Activated naive CD8-positive, alpha-beta T cell treated with anti-CD3 and anti-CD28 coated beads, Interleukin-2, amount 10 ng/mL, durations not matched to agents 7 days and 5 days (primary cell): ENCODE measurements at regions not wholly inside any gene's neighbourhood (a gene's known extent, or its start where the extent isn't known, plus 50 kb on each side); places are given as distances from the start of the nearest gene placed in this dataset.

ENCODE experiments used
- ATAC-seq: fragments of 150-1000 bp; cut with Tn5 transposase; one replicate; pipeline ENCODE4 v1.10.0; 2021; ENCODE audit warnings: low read depth, moderate library complexity
- POLR2A ChIA-PET: fragments of 350-600 bp; sonication (Branson Sonifier 250); formaldehyde crosslinking; loops from one replicate; lab custom pipeline; 2021; ENCODE audit warnings: antibody characterized with exemption; lab: Charles Lee
- DNase-seq: peaks from one replicate; pipeline ENCODE4 v3.0.0; 2021
- H3K27ac Mint-ChIP-seq: one replicate; pipeline ENCODE4 v1.8.0; 2022; ENCODE audit warnings: mild to moderate bottlenecking, mixed read lengths
- H3K27me3 Mint-ChIP-seq: one replicate; pipeline ENCODE4 v1.8.0; 2022; ENCODE audit warnings: mild to moderate bottlenecking, moderate library complexity, mixed read lengths
- H3K36me3 Mint-ChIP-seq: one replicate; pipeline ENCODE4 v1.8.0; 2021; ENCODE audit warnings: mild to moderate bottlenecking, mixed read lengths
- H3K4me1 Mint-ChIP-seq: one replicate; pipeline ENCODE4 v1.8.0; 2021; ENCODE audit warnings: mixed read lengths
- H3K4me3 Mint-ChIP-seq: one replicate; pipeline ENCODE4 v1.8.0; 2022; ENCODE audit warnings: mild to moderate bottlenecking, moderate library complexity, mixed read lengths
- H3K9me3 Mint-ChIP-seq: one replicate; pipeline ENCODE4 v1.8.0; 2021; ENCODE audit warnings: mixed read lengths

GRCh38 chrX:42140320-42140719 lies 217.0 kb upstream of the CASK start:
- ATAC-seq = no peak
- Mint-ChIP-seq H3K27me3 (no peaks in the 10 kb centered on the region), H3K9me3 (peaks cover 3% of the 10 kb centered on the region), H3K36me3 (peaks cover 8% of the 10 kb centered on the region), H3K27ac (no peak overlapping the region), H3K4me1 (peaks cover 4% of the 10 kb centered on the region), H3K4me3 (no peak overlapping the region)
- POLR2A ChIA-PET = no interaction called here
- DNase-seq = no peak

GRCh38 chrX:42135583-42136228 lies 212.4 kb upstream of the CASK start:
- Mint-ChIP-seq H3K36me3 (peaks cover 25% of the 10 kb centered on the region), H3K4me3 (no peak overlapping the region), H3K27me3 (no peaks in the 10 kb centered on the region), H3K9me3 (peaks cover 12% of the 10 kb centered on the region), H3K27ac (no peak overlapping the region), H3K4me1 (peaks cover 10% of the 10 kb centered on the region)
- ATAC-seq = no peak
- POLR2A ChIA-PET = no interaction called here
- no peak for DNase-seq

GRCh38 chrX:42131856-42132255 lies 208.5 kb upstream of the CASK start:
- ATAC-seq (no peak), DNase-seq (no peak)
- Mint-ChIP-seq H3K4me3 (no peak overlapping the region), H3K27ac (no peak overlapping the region), H3K36me3 (peaks cover 31% of the 10 kb centered on the region), H3K9me3 (peaks cover 13% of the 10 kb centered on the region), H3K27me3 (no peaks in the 10 kb centered on the region), H3K4me1 (peaks cover 40% of the 10 kb centered on the region)
- POLR2A ChIA-PET = no interaction called here

- Mint-ChIP-seq H3K4me1 (peaks cover 50% of the 10 kb centered on the region), H3K27me3 (no peaks in the 10 kb centered on the region), H3K27ac (peak overlapping the region; percentile 87), H3K36me3 (peaks cover 38% of the 10 kb centered on the region), H3K4me3 (peak overlapping the region; percentile 39), H3K9me3 (peaks cover 13% of the 10 kb centered on the region)
- no peak for DNase-seq
- POLR2A ChIA-PET = interaction anchor here (0.6 kb wide), 1 partner anchor 167 kb away, joined by 4 read pairs; no protein-coding TSS in a partner anchor
- no peak for ATAC-seq
Observed at GRCh38 chrX:42129022-42129940, 205.9 kb upstream of the CASK start.

GRCh38 chrX:42128587-42128986 lies 205.2 kb upstream of the CASK start:
- H3K36me3 Mint-ChIP-seq = peaks cover 39% of the 10 kb centered on the region
- H3K27me3 Mint-ChIP-seq = no peaks in the 10 kb centered on the region
- H3K27ac Mint-ChIP-seq = peak overlapping the region; percentile 87
- ATAC-seq = peak; percentile 61
- H3K4me1 Mint-ChIP-seq = peaks cover 54% of the 10 kb centered on the region
- H3K9me3 Mint-ChIP-seq = peaks cover 11% of the 10 kb centered on the region
- DNase-seq = peak; percentile 19
- H3K4me3 Mint-ChIP-seq = peak overlapping the region; percentile 72
- POLR2A ChIA-PET = no interaction called here

- ATAC-seq (peak; percentile 75), DNase-seq (no peak)
- H3K4me1 Mint-ChIP-seq = peaks cover 52% of the 10 kb centered on the region
- POLR2A ChIA-PET = no interaction called here
- peaks cover 9% of the 10 kb centered on the region for H3K9me3 Mint-ChIP-seq
- H3K27ac Mint-ChIP-seq = peak overlapping the region; percentile 87
- H3K36me3 Mint-ChIP-seq = peaks cover 36% of the 10 kb centered on the region
- no peaks in the 10 kb centered on the region for H3K27me3 Mint-ChIP-seq
- H3K4me3 Mint-ChIP-seq = peak overlapping the region; percentile 72
Observed at GRCh38 chrX:42128020-42128419, 204.7 kb upstream of the CASK start.

- Mint-ChIP-seq H3K36me3 (peaks cover 33% of the 10 kb centered on the region), H3K9me3 (peaks cover 6% of the 10 kb centered on the region), H3K27ac (peak overlapping the region; percentile 87), H3K27me3 (no peaks in the 10 kb centered on the region), H3K4me1 (peaks cover 50% of the 10 kb centered on the region), H3K4me3 (peak overlapping the region; percentile 72)
- DNase-seq = no peak
- POLR2A ChIA-PET = no interaction called here
- no peak for ATAC-seq
Observed at GRCh38 chrX:42127563-42127962, 204.2 kb upstream of the CASK start.

- ATAC-seq (no peak), DNase-seq (no peak)
- no peak overlapping the region for H3K27ac Mint-ChIP-seq
- no peak overlapping the region for H3K4me3 Mint-ChIP-seq
- POLR2A ChIA-PET = no interaction called here
- H3K4me1 Mint-ChIP-seq = peaks cover 28% of the 10 kb centered on the region
- H3K27me3 Mint-ChIP-seq = no peaks in the 10 kb centered on the region
- no peaks in the 10 kb centered on the region for H3K9me3 Mint-ChIP-seq
- peaks cover 15% of the 10 kb centered on the region for H3K36me3 Mint-ChIP-seq
Observed at GRCh38 chrX:42123369-42123768, 200.0 kb upstream of the CASK start.

- peaks cover 13% of the 10 kb centered on the region for H3K36me3 Mint-ChIP-seq
- no peak for ATAC-seq
- peaks cover 4% of the 10 kb centered on the region for H3K9me3 Mint-ChIP-seq
- POLR2A ChIA-PET = no interaction called here
- peaks cover 12% of the 10 kb centered on the region for H3K4me1 Mint-ChIP-seq
- no peak for DNase-seq
- H3K4me3 Mint-ChIP-seq = no peak overlapping the region
- no peaks in the 10 kb centered on the region for H3K27me3 Mint-ChIP-seq
- H3K27ac Mint-ChIP-seq = no peak overlapping the region
Observed at GRCh38 chrX:42119076-42119475, 195.7 kb upstream of the CASK start.

GRCh38 chrX:42117318-42117717 lies 194.0 kb upstream of the CASK start:
- Mint-ChIP-seq H3K4me3 (no peak overlapping the region), H3K4me1 (peaks cover 10% of the 10 kb centered on the region), H3K36me3 (peaks cover 18% of the 10 kb centered on the region), H3K9me3 (peaks cover 10% of the 10 kb centered on the region), H3K27ac (peak overlapping the region; percentile 12), H3K27me3 (no peaks in the 10 kb centered on the region)
- POLR2A ChIA-PET = no interaction called here
- DNase-seq (no peak), ATAC-seq (peak; percentile 60)

GRCh38 chrX:42109428-42109827 lies 186.1 kb upstream of the CASK start:
- peak overlapping the region; percentile 74 for H3K27ac Mint-ChIP-seq
- H3K9me3 Mint-ChIP-seq = peaks cover 11% of the 10 kb centered on the region
- DNase-seq (no peak), ATAC-seq (peak; percentile 56)
- H3K4me3 Mint-ChIP-seq = peak overlapping the region; percentile 56
- POLR2A ChIA-PET = no interaction called here
- peaks cover 18% of the 10 kb centered on the region for H3K36me3 Mint-ChIP-seq
- H3K4me1 Mint-ChIP-seq = peaks cover 17% of the 10 kb centered on the region
- H3K27me3 Mint-ChIP-seq = no peaks in the 10 kb centered on the region

- Mint-ChIP-seq H3K36me3 (peaks cover 12% of the 10 kb centered on the region), H3K4me3 (no peak overlapping the region)
Observed at GRCh38 chrX:42107495-42108488, 184.4 kb upstream of the CASK start.

GRCh38 chrX:42106556-42106955 lies 183.2 kb upstream of the CASK start:
- peaks cover 8% of the 10 kb centered on the region for H3K36me3 Mint-ChIP-seq
- H3K27me3 Mint-ChIP-seq = no peaks in the 10 kb centered on the region
- H3K4me1 Mint-ChIP-seq = peaks cover 16% of the 10 kb centered on the region
- ATAC-seq (no peak), DNase-seq (no peak)
- H3K27ac Mint-ChIP-seq = no peak overlapping the region
- no peak overlapping the region for H3K4me3 Mint-ChIP-seq
- POLR2A ChIA-PET = no interaction called here
- peaks cover 2% of the 10 kb centered on the region for H3K9me3 Mint-ChIP-seq

More at GRCh38 chrX:42107495-42108488, 184.4 kb upstream of the CASK start:
- ATAC-seq = no peak
- no peak for DNase-seq
- POLR2A ChIA-PET = no interaction called here
- H3K27ac Mint-ChIP-seq = no peak overlapping the region
- H3K27me3 Mint-ChIP-seq = no peaks in the 10 kb centered on the region
- H3K9me3 Mint-ChIP-seq = peaks cover 5% of the 10 kb centered on the region
- peaks cover 16% of the 10 kb centered on the region for H3K4me1 Mint-ChIP-seq
